ENCODE measurements at regions not wholly inside any gene's neighbourhood (a gene's known extent, or its start where the extent isn't known, plus 50 kb on each side); places are given as distances from the start of the nearest gene placed in this dataset.

DNA sequence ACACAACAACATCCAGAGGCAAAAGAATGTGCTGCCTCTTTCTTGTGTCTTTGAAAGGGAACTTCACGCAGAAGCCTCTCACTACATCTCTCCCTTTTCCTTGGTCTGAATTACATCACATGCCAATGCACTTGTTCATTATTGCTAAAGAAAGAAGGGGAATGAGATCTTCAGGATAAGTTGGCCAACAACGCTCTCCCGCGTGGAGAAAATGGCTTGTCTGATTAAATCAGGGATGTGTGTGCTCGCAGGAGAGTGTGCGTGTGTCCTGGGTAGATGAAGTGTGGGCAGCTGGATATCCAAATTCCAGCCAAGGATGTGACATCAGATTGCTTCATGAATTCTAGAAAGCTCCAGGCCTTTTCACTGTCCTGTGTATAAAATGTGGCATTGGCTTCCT lies 541.6 kb upstream of the FZD8 start:
- TF ChIP-seq, protein P1, sequence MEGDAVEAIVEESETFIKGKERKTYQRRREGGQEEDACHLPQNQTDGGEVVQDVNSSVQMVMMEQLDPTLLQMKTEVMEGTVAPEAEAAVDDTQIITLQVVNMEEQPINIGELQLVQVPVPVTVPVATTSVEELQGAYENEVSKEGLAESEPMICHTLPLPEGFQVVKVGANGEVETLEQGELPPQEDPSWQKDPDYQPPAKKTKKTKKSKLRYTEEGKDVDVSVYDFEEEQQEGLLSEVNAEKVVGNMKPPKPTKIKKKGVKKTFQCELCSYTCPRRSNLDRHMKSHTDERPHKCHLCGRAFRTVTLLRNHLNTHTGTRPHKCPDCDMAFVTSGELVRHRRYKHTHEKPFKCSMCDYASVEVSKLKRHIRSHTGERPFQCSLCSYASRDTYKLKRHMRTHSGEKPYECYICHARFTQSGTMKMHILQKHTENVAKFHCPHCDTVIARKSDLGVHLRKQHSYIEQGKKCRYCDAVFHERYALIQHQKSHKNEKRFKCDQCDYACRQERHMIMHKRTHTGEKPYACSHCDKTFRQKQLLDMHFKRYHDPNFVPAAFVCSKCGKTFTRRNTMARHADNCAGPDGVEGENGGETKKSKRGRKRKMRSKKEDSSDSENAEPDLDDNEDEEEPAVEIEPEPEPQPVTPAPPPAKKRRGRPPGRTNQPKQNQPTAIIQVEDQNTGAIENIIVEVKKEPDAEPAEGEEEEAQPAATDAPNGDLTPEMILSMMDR (IDR thresholded peaks at IDR 0.05; ENCODE audit: extremely low read depth in 1 of 2, insufficient read depth in 1 of 2, low read depth in 1 of 2, low read length in 2 of 2), result no peak
- TF ChIP-seq EZH2 (IDR thresholded peaks at IDR 0.05; ENCODE audit: borderline replicate concordance, low read depth, low read length, severe bottlenecking) (no peak), POLR2A (IDR thresholded peaks at IDR 0.05; ENCODE audit: low read depth, low read length) (no peak), MYC (IDR thresholded peaks at IDR 0.05; ENCODE audit: low read depth, low read length) (no peak)
- TF ChIP-seq, protein P2, sequence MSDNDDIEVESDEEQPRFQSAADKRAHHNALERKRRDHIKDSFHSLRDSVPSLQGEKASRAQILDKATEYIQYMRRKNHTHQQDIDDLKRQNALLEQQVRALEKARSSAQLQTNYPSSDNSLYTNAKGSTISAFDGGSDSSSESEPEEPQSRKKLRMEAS (IDR thresholded peaks at IDR 0.05; ENCODE audit: insufficient read depth, insufficient read length), result no peak

Data from endothelial cell of umbilical vein (primary cell).